IPS-18a (cell line): ENCODE measurements at regions not wholly inside any gene's neighbourhood (a gene's known extent, or its start where the extent isn't known, plus 50 kb on each side); places are given as distances from the start of the nearest gene placed in this dataset.

ENCODE experiments used
- H3K27ac ChIP-seq: one replicate; pipeline ENCODE4 v1.5.1; 2013; ENCODE audit warnings: low read length
- H3K27me3 ChIP-seq: one replicate; pipeline ENCODE4 v1.6.1; 2013; ENCODE audit warnings: mild to moderate bottlenecking, low read length; ENCODE audit not compliant: control insufficient read depth, insufficient read depth
- H3K36me3 ChIP-seq: one replicate; pipeline ENCODE4 v1.6.1; 2013; ENCODE audit warnings: low read depth, low read length; ENCODE audit not compliant: control insufficient read depth
- H3K4me1 ChIP-seq: one replicate; pipeline ENCODE4 v1.6.1; 2013; ENCODE audit warnings: low read depth, low read length; ENCODE audit not compliant: control insufficient read depth
- H3K4me3 ChIP-seq: one replicate; pipeline ENCODE4 v1.5.1; 2013; ENCODE audit warnings: low read length
- H3K9ac ChIP-seq: one replicate; pipeline ENCODE4 v1.6.1; 2013; ENCODE audit warnings: mild to moderate bottlenecking, low read length, moderate library complexity
- H3K9me3 ChIP-seq: one replicate; pipeline ENCODE4 v1.6.1; 2013; ENCODE audit warnings: low read depth, low read length; ENCODE audit not compliant: control insufficient read depth

DNA sequence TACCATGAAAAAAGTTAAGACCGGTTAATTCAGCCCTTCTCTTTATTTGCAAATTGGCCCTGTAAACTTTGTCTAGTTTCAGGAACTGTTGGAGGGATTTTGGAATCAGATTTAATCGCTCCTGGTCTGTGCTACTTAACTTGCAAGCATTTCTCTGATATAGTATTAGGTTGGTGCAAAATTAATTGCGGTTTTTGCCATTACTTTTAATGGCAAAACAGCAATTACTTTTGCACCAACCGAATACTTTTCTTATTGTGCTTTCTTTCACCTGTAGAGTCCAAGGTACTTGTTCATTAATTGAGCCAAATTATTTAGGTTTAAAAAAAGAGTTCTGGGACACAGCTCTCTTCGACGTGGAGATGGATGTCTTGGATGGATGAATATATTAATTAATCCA, 92.8 kb upstream of the HNRNPU start:
- no peaks in the 10 kb centered on the region for H3K4me1 ChIP-seq
- no peak overlapping the region for H3K9ac ChIP-seq
- no peak overlapping the region for H3K27ac ChIP-seq
- H3K27me3 ChIP-seq: no peaks in the 10 kb centered on the region
- H3K9me3 ChIP-seq: no peaks in the 10 kb centered on the region
- H3K36me3 ChIP-seq: no peaks in the 10 kb centered on the region
- no peak overlapping the region for H3K4me3 ChIP-seq

GRCh38 chr1:244955661-244956060, 91.3 kb upstream of the HNRNPU start:
- H3K9me3 ChIP-seq: no peaks in the 10 kb centered on the region
- H3K4me3 ChIP-seq: no peak overlapping the region
- H3K36me3 ChIP-seq: no peaks in the 10 kb centered on the region
- H3K27me3 ChIP-seq: no peaks in the 10 kb centered on the region
- no peaks in the 10 kb centered on the region for H3K4me1 ChIP-seq
- H3K9ac ChIP-seq: no peak overlapping the region
- H3K27ac ChIP-seq: no peak overlapping the region

GRCh38 chr1:244954359-244954758, 90.0 kb upstream of the HNRNPU start:
- Histone ChIP-seq H3K4me1 (no peaks in the 10 kb centered on the region), H3K4me3 (no peak overlapping the region), H3K9me3 (no peaks in the 10 kb centered on the region), H3K36me3 (no peaks in the 10 kb centered on the region), H3K9ac (no peak overlapping the region), H3K27ac (no peak overlapping the region), H3K27me3 (no peaks in the 10 kb centered on the region)

DNA sequence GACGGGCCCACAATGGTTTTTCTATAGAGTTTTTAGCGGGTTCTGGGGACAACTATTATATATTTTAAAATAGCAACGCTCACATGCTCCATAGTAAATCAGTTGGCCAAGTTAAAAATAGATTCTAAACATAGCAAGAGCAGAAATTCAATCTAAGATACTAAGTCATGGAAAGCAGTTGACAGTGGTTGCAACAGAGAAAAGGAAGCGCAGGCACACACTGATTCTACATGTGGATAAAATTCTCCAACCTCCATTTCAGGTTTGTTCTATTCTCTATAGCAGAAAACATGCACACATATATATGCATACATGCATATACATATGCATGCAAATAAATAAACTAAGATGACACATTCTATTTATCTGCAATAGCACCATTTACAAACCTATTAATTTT, 89.6 kb upstream of the HNRNPU start:
- no peaks in the 10 kb centered on the region for H3K27me3 ChIP-seq
- H3K9me3 ChIP-seq: no peaks in the 10 kb centered on the region
- no peak overlapping the region for H3K27ac ChIP-seq
- H3K36me3 ChIP-seq: no peaks in the 10 kb centered on the region
- no peak overlapping the region for H3K9ac ChIP-seq
- no peak overlapping the region for H3K4me3 ChIP-seq
- no peaks in the 10 kb centered on the region for H3K4me1 ChIP-seq

- Histone ChIP-seq H3K36me3 (no peaks in the 10 kb centered on the region), H3K9ac (no peak overlapping the region), H3K27ac (no peak overlapping the region)
These were observed 88.6 kb upstream of the HNRNPU start for GRCh38 chr1:244952940-244953339.

DNA sequence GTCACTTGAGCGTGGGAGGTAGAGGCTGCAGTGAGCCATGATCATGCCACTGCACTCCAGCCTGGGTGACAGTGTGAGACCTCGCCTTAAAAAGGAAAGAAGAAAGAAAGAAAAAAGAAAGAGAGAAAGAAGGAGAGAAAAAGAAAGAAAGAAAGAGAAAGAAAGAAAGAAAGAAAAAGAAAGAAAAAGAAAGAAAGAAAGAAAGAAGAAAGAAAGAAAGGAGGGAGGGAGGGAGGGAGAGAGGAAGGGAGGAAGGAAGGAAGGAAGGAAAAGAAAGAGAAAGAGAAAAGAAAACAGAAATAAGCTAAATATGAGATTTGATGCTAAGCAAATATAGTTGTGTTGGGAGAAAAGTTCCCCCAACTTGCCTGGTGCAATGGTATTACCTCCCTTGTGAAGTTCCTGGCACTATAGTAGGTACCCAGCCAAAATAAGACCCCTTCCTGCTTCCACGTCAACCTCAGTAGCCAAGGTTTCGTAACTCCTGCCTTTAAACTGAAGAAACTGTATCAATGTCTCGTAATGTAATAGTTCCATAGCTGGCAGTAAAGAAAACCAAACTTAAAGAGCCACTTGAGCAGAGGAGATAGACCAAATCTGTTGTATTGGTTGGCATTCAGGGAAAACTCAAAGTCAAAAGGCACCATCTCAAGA, 88.1 kb upstream of the HNRNPU start:
- no peaks in the 10 kb centered on the region for H3K27me3 ChIP-seq
- H3K9me3 ChIP-seq: no peaks in the 10 kb centered on the region
- no peak overlapping the region for H3K9ac ChIP-seq
- H3K4me1 ChIP-seq: no peaks in the 10 kb centered on the region
- H3K36me3 ChIP-seq: no peaks in the 10 kb centered on the region
- H3K4me3 ChIP-seq: no peak overlapping the region
- no peak overlapping the region for H3K27ac ChIP-seq

More at GRCh38 chr1:244952940-244953339, 88.6 kb upstream of the HNRNPU start:
- Histone ChIP-seq H3K4me3 (no peak overlapping the region), H3K27me3 (no peaks in the 10 kb centered on the region), H3K9me3 (no peaks in the 10 kb centered on the region), H3K4me1 (no peaks in the 10 kb centered on the region)

- Histone ChIP-seq H3K27ac (no peak overlapping the region), H3K36me3 (no peaks in the 10 kb centered on the region), H3K9ac (no peak overlapping the region), H3K9me3 (no peaks in the 10 kb centered on the region), H3K27me3 (no peaks in the 10 kb centered on the region), H3K4me3 (no peak overlapping the region), H3K4me1 (no peaks in the 10 kb centered on the region)
These were observed 84.1 kb upstream of the HNRNPU start for GRCh38 chr1:244948416-244948815.

DNA sequence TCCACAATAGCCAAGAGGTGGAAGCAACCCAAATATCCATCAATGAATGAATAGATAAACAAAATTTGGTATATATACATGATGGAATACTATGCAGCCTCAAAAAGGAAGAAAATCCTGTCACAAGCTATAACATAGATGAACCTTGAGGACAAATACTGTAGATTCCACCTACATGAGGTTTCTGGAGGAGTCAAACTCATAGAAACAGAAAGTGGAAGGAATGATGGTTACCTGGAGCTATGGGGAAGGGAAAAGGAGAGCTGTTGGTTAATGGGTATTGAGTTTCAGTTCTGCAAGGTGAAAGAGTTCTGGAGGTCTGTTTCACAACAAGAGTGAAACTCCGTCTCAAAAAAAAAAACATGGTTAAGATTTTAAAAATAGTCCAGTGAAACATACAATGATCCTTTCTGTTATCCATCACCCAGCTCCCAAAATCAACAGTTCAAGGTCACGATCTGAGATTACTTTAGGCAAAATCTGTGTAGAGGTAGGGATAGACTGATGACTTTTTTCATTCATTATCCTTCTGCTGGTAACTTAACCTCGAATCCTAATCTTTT, 80.8 kb upstream of the HNRNPU start:
- H3K9ac ChIP-seq: no peak overlapping the region
- H3K4me3 ChIP-seq: no peak overlapping the region

DNA sequence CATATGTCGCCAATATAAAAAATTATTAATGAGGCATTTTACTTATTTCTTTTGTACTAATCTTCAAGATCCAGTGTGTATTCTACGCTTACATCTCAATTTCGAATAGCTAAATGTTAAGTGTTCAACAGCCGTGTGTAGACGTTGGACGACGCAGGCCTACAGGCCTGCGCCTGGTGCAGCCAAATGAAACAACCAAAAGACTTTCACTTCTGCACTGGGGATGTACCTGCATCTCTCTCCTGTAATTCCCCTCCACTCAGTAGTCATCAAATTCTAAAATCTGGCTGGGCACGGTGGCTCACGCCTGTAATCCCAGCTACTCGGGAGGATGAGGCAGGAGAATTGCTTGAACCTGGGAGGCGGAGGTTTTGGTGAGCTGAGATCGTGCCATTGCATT, 76.8 kb upstream of the HNRNPU start:
- no peaks in the 10 kb centered on the region for H3K27me3 ChIP-seq
- H3K27ac ChIP-seq: no peak overlapping the region
- no peaks in the 10 kb centered on the region for H3K9me3 ChIP-seq
- H3K36me3 ChIP-seq: no peaks in the 10 kb centered on the region
- no peak overlapping the region for H3K4me3 ChIP-seq
- no peaks in the 10 kb centered on the region for H3K4me1 ChIP-seq
- no peak overlapping the region for H3K9ac ChIP-seq

More for the DNA sequence above, 80.8 kb upstream of the HNRNPU start:
- Histone ChIP-seq H3K36me3 (no peaks in the 10 kb centered on the region), H3K27me3 (no peaks in the 10 kb centered on the region), H3K9me3 (no peaks in the 10 kb centered on the region), H3K27ac (no peak overlapping the region), H3K4me1 (no peaks in the 10 kb centered on the region)

DNA sequence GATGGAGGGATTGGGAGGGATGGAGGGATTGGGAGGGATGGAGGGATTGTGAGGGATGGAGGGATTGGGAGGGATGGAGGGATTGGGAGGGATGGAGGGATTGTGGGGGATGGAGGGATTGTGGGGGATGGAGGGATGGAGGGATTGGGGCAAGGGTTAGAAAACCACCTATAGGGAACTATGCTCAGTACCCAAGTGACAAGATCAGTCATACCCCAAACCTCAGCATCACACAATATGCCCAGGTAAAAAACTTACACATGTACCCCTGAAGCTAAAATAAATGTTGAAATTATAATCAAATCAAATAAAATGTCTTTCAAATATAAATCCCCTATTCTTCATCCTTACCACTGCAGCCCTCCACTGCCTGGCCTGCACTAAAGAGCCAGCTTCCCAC, 72.8 kb upstream of the HNRNPU start:
- Histone ChIP-seq H3K9ac (no peak overlapping the region), H3K4me3 (no peak overlapping the region), H3K27ac (no peak overlapping the region), H3K27me3 (no peaks in the 10 kb centered on the region), H3K4me1 (no peaks in the 10 kb centered on the region), H3K36me3 (no peaks in the 10 kb centered on the region), H3K9me3 (no peaks in the 10 kb centered on the region)

DNA sequence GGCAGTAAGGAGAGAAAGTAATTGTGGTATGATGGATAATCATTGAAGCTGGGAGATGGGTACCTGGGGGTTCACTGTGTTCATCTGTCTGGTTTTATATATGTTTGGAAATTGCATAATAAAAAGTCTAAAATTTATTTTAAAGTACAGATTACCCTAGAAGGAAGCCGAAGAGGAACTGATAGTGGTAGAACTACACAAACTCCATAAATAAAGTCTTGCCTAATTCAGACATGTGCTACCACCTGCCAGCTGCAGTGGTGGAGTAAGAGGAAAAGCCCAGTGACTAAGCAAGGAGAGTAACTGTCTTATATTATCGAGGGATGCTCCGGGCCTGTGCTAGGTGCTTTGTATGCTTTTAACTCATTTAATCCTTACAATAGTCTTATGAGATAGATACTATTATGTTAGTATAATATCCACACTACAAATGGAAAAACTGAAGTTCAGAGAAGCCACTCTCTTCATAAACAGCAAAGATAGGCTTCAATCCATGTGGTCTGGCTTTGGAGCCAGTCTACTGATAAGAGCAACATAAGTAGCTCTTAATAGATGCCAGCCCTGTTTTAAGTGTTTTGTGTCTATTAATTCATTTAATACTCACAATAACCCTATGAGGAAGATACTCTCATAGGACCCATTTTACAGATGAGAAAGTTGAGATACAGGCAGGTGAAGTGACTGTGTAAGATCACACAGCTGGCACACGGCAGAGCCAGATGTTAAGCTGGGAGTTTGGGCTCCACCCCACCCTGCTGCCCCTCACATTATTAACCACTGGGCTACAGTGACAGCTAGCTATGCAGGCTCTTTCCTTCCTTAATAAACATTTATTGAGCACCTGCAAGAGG, 56.8 kb upstream of the HNRNPU start:
- Histone ChIP-seq H3K27me3 (peaks cover 25% of the 10 kb centered on the region), H3K4me1 (peaks cover 10% of the 10 kb centered on the region), H3K36me3 (no peaks in the 10 kb centered on the region), H3K9me3 (no peaks in the 10 kb centered on the region), H3K9ac (no peak overlapping the region), H3K4me3 (no peak overlapping the region), H3K27ac (no peak overlapping the region)
